Fibroblast of the conjunctiva (primary cell): ENCODE measurements at regions not wholly inside any gene's neighbourhood (a gene's known extent, or its start where the extent isn't known, plus 50 kb on each side); places are given as distances from the start of the nearest gene placed in this dataset.
"Not testable (repeated sequence)": the region's sequence is repeated elsewhere in the genome, so short reads cannot be mapped to it uniquely, and the experiment has no call there.

Experiments used
- DNase-seq: peaks from one replicate; pipeline ENCODE4 v3.0.0-alpha.2; 2010; ENCODE audit warnings: low read depth

GRCh38 chr22:19662049-19662684 is 52.1 kb upstream of the SEPTIN5 start:
- not testable (repeated sequence) for DNase-seq

- DNase-seq: peak; percentile 83
These were observed 51.0 kb upstream of the SEPTIN5 start for GRCh38 chr22:19663286-19663815.

- DNase-seq: peak; percentile 10
These were observed 50.4 kb upstream of the SEPTIN5 start for GRCh38 chr22:19663821-19664355.

- DNase-seq: no peak
These were observed 49.9 kb upstream of the SEPTIN5 start for GRCh38 chr22:19664406-19664805.
